ENCODE measurements at regions not wholly inside any gene's neighbourhood (a gene's known extent, or its start where the extent isn't known, plus 50 kb on each side); places are given as distances from the start of the nearest gene placed in this dataset.

- DNase-seq (ENCODE audit: low read depth): no peak
- no peak for TF ChIP-seq CTCF (IDR thresholded peaks at IDR 0.05; ENCODE audit: insufficient read depth, low read depth, low read length, missing control alignments)
Measured at GRCh38 chr1:209399800-209400199, 183.7 kb upstream of the CAMK1G start.

GRCh38 chr1:209400351-209401220 is 182.9 kb upstream of the CAMK1G start:
- DNase-seq (ENCODE audit: low read depth): no peak
- no peak for TF ChIP-seq CTCF (IDR thresholded peaks at IDR 0.05; ENCODE audit: insufficient read depth, low read depth, low read length, missing control alignments)
- no peak overlapping the region for H3K4me3 ChIP-seq (ENCODE audit: low read length)

More at GRCh38 chr1:209399800-209400199, 183.7 kb upstream of the CAMK1G start:
- H3K4me3 ChIP-seq (ENCODE audit: low read length): no peak overlapping the region

- H3K4me3 ChIP-seq (ENCODE audit: low read length): no peak overlapping the region
- DNase-seq (ENCODE audit: low read depth): peak; percentile 64
- TF ChIP-seq CTCF (IDR thresholded peaks at IDR 0.05; ENCODE audit: insufficient read depth, low read depth, low read length, missing control alignments): no peak
Measured at GRCh38 chr1:209402697-209403096, 180.8 kb upstream of the CAMK1G start.

- DNase-seq (ENCODE audit: low read depth): peak; percentile 79
- no peak overlapping the region for H3K4me3 ChIP-seq (ENCODE audit: low read length)
- TF ChIP-seq CTCF (IDR thresholded peaks at IDR 0.05; ENCODE audit: insufficient read depth, low read depth, low read length, missing control alignments): no peak
Measured at GRCh38 chr1:209403921-209404320, 179.6 kb upstream of the CAMK1G start.

GRCh38 chr1:209404577-209404976 is 178.9 kb upstream of the CAMK1G start:
- no peak overlapping the region for H3K4me3 ChIP-seq (ENCODE audit: low read length)
- DNase-seq (ENCODE audit: low read depth): peak; percentile 51
- no peak for TF ChIP-seq CTCF (IDR thresholded peaks at IDR 0.05; ENCODE audit: insufficient read depth, low read depth, low read length, missing control alignments)

GRCh38 chr1:209405183-209405814 is 178.2 kb upstream of the CAMK1G start:
- no peak overlapping the region for H3K4me3 ChIP-seq (ENCODE audit: low read length)
- no peak for TF ChIP-seq CTCF (IDR thresholded peaks at IDR 0.05; ENCODE audit: insufficient read depth, low read depth, low read length, missing control alignments)
- peak; percentile 60 for DNase-seq (ENCODE audit: low read depth)
